AG10803 (cell line): ENCODE measurements at regions not wholly inside any gene's neighbourhood (a gene's known extent, or its start where the extent isn't known, plus 50 kb on each side); places are given as distances from the start of the nearest gene placed in this dataset.
A peak's percentile ranks its signal among the peaks of the same experiment; 100 is the strongest.

ENCODE experiments used
- DNase-seq: peaks from one replicate; pipeline ENCODE4 v3.0.0; 2010; ENCODE audit warnings: low read depth
- H3K4me3 ChIP-seq: 2 replicates; pipeline ENCODE4 v1.5.1; 2011; ENCODE audit warnings: mild to moderate bottlenecking, low read length, control low read depth
- CTCF ChIP-seq: conservative IDR thresholded peaks from 2 replicates; pipeline ENCODE4 v1.5.1; 2011; ENCODE audit warnings: mild to moderate bottlenecking, low read length, control low read depth, inconsistent platforms

- peak; percentile 19; the same call in 1 of the 2 replicates for TF ChIP-seq CTCF
- H3K4me3 ChIP-seq = no peak overlapping the region
- peak; percentile 58 for DNase-seq
These were observed 437.1 kb upstream of the TLE4 start for GRCh38 chr9:79134654-79135053.

- H3K4me3 ChIP-seq = no peak overlapping the region
- DNase-seq = no peak
- no peak for TF ChIP-seq CTCF
These were observed 435.9 kb upstream of the TLE4 start for GRCh38 chr9:79135681-79136415.

- TF ChIP-seq CTCF = no peak
- no peak overlapping the region for H3K4me3 ChIP-seq
- no peak for DNase-seq
These were observed 431.0 kb upstream of the TLE4 start for GRCh38 chr9:79140751-79141150.

GRCh38 chr9:79143211-79143610 is 428.6 kb upstream of the TLE4 start:
- TF ChIP-seq CTCF = no peak
- no peak for DNase-seq

GRCh38 chr9:79145442-79145841 is 426.3 kb upstream of the TLE4 start:
- H3K4me3 ChIP-seq = no peak overlapping the region
- DNase-seq = no peak
- no peak for TF ChIP-seq CTCF

More at GRCh38 chr9:79143211-79143610, 428.6 kb upstream of the TLE4 start:
- H3K4me3 ChIP-seq = no peak overlapping the region

GRCh38 chr9:79149585-79149984 is 422.2 kb upstream of the TLE4 start:
- no peak for TF ChIP-seq CTCF
- no peak overlapping the region for H3K4me3 ChIP-seq
- DNase-seq = no peak

GRCh38 chr9:79151791-79152190 is 420.0 kb upstream of the TLE4 start:
- no peak for TF ChIP-seq CTCF
- H3K4me3 ChIP-seq = no peak overlapping the region
- DNase-seq = no peak
